CMK (cell line): ENCODE measurements at regions not wholly inside any gene's neighbourhood (a gene's known extent, or its start where the extent isn't known, plus 50 kb on each side); places are given as distances from the start of the nearest gene placed in this dataset.

Experiments
- DNase-seq: peaks from one replicate; pipeline ENCODE4 v3.0.0-alpha.2; 2010; ENCODE audit warnings: low read depth

DNA sequence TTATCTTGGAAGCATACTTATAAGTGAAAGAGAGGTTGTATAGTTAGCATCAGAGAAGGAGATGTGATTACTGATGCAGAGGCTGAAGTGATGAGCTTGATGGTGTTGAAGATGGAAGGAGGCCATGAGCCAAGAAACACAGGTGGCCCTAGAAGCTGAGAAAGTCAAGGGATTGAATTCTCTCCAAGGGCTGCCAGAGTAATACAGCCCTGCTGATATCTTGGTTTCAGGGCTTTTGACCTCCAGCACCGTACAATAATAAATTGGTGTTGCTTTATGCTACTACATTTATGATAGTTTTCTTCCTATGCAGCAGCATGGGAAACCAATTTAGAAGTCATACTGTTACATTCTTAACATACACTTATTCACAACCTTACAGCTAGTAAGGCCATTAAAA, 1133.3 kb downstream of the AACS start:
- no peak for DNase-seq

DNA sequence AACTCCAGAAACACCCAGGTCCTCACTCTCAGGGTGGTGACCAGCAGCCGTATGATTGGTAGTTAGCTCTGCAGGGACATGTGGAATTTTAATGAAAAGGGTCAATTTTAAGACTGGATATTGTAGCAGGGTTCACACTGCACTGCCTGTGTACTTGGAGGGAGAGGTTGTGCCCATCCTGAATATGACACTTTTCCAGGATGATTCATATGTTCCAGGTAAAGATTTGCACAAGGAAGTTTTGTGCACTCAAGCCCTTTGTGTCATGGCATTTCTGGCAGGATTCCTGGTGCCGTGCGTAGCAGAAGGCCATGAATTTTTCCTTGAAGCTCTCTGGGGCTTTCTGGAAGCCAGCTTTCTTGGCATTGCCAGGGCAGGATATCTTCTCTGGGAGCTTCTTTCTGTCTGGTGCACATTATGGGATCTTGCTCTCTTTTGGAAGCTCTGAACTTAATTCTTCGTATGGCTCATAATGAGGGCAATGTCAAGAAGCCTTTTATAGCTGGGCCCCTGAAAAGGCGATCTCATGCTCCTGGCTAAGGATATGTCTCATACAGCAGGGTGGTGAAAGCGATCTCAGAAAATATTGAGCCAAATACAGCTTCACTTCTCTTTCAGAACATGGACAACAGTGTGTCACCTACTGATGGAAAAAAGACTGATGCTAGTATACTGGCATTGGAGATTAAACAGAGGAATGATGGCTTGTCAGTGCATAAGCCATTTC, 1133.9 kb downstream of the AACS start:
- no peak for DNase-seq

DNA sequence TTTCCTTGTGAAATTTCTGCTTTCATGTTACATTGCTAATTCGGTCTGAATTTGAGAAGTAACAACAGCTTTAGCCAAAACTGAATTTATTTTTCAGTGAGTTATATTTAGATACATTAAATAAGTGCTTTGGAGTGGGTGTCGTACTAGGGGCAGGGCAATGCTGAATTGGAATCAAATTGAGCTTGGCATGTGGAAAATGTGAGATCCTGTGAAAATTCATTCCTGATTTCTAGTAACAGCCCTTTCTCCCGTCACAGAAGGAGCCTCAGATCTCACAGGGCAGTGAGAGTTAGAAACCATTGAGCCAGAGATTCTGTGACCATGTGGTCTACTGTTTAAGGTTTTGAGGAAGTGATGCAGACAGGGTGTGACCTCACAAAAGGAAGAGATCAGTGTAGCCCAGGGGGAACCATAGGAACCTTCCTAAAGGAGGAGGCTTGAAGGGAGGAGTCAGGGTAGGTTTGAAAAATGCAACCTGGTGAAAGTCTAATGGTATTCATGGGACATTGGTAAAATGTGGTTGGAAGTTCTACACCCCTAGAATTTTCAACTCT, 1136.8 kb downstream of the AACS start:
- DNase-seq: no peak

DNA sequence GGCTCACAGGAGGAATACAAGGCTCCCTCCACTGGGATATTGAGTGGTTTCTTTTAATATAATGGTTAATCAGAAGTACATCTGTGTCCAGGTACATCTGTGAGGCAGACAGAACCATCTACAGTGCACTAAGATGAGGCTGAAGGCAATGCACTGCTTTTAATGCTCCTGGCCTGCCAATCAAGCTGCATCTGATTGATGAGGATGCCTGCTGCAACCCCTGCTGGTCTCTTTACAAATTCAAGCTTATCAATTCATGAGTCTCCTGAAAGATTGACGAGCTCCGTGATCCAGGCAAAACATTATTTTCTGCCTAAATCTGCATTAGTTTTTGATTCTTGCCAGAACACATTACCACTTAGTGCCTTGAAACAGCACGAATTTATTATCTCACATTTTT, 1139.1 kb downstream of the AACS start:
- DNase-seq: no peak

DNA sequence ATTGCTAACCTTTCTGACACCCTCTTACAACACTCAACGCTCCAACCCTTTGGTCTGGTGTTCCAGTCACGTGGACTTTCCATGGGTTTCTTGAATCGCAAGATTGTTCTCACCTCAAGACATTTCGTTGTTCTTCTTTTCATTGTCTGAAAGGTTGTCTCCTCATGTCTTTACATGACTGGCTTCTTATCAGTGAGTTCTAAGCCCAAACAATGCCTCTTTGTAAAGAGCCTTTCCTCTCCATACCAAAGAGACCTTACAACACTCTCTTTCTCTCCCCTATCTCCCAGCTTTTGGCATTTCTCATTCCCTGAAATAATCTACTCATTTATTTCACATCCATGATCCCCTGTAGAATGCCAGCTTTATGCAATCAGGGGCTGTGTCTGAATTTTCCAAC, 1144.8 kb downstream of the AACS start:
- no peak for DNase-seq

DNA sequence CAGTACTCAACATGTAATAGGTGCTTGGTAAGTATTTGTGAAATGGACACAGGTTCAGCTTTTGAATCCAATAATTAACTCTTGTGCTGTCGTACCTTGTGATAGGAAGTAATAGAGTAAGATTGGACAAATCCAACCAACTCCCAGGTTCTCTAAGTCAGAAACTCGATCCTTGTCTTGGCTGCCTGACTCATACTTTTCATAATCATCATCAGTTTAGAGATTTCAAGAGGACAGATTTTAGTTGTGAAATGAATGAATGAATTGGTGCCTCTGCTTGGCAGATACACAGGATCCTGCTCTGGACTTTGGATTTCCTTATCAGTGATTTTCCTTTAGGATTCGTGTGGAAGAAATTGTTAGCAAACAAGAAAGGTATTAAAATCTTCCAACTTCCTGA, 1145.2 kb downstream of the AACS start:
- no peak for DNase-seq

DNA sequence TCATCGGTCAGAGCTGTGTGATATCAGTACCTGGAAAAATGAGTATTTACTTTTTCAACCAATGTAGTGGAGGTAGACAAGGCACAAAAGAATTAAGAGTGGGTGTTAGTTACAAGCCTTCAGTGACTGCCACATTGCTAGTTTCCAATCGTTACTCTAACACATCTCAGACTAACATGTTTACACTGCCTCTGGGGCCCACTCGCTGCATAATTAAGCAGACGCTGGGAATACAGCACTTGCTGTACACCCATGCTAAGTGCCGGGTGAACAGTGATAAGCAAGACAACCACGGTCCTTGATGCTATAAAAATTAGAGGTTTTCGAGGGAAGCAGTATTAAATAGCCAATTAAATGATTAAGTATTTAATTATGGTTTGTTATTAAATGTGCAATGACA, 1147.6 kb downstream of the AACS start:
- DNase-seq: no peak

DNA sequence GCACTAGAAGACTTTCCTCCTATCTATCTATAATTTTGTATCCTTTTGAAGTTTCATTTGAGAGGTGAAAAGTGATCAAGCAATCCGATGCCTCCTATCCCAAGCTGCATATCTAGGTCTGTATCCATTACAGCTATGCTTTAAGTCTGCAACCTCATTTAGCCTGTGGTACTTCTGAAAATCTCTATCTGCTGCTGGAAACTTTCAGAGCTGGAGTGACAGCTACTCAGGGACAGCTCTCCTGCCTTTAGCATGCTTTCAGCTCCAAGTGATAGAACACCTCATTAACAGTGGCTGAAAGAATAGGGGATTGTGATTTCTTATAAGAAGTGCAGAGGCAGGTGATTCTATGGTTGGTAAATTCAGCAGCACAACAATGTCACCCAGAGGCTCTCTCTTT, 1153.5 kb downstream of the AACS start:
- DNase-seq: no peak

DNA sequence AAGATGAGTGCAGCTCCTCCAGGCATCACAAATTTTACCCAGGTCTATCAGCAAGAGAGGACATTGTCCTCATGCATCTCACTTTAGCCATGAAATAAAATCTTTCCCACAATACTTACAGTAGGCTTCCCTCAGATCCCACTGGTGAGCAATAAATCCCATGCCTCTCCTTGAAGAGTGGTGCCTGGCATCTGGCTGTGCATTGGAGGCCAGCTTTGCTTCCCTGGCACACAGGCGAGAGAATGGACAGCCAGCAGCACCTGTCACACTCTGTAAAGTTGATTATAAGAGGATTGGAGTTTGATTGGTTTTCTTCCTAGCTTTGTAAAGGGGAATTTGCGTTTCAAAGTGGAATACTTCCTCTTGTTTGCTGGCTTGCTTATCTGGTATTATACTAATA, 1153.9 kb downstream of the AACS start:
- no peak for DNase-seq

DNA sequence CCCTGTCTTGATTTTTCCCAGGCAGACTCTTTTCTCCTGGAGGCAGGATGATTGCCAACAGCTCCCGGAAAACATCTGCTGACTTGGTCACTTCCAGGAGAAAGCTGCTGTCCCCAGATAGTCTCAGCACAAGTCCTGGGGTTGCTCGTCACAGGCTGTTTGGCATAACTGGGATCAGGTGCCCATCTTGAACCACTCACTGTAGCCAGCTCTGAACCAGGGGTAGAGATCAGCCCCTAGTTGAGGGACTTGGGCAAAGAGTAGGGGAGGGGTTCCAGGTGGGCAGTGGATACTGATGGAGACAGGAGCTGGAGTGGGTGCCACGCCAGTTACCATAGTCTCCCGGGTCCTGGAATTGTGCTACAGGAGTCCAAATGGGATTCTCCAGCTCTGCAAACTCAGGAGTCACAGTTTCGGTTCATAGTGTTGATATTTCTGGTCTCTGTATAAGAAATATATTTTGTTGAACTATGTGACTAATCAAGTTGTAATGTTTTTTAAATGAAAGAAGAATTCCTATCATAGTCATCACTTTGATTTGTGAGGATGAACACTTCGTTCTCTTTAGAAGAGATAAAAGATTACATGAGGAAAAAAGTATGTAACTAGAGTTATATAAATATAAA, 1154.5 kb downstream of the AACS start:
- no peak for DNase-seq

DNA sequence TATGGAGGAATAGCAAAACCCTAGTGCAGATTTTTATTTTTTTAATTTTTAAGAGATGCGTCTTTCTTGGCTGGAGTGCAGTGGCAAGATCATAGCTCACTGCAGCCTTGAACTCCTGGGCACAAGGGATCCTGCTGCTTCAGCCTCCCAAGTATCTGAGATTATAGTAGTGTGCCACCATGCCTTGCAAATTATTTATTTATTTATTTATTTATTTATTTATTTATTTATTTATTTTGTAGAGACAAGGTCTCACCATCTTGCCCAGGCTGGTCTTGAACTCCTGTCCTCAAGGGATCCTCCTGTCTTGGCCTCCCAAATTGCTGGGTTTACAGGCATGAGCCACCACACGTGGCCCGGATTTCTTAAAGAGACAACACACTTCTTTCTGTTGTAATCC, 1158.8 kb downstream of the AACS start:
- DNase-seq: no peak

DNA sequence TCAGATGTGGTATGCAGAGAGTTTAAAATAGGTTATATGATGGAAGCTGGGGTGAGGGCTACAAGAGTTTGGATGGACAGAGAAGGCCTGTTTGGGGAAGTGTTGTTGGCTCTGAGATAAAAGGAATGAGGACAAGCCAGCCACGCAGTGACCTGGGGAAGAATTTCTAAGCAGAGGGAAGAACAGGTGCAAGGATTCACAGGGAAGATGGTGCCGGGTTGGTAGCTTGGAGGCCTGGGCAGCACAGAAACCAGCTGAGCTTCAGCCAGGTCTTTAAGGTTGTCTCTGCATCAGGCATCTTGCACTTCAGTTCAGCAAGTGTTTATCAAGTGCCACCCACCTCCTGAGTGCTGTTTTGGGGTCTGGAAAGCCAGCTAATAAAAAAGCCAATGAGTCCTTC, 1163.7 kb downstream of the AACS start:
- DNase-seq: no peak

DNA sequence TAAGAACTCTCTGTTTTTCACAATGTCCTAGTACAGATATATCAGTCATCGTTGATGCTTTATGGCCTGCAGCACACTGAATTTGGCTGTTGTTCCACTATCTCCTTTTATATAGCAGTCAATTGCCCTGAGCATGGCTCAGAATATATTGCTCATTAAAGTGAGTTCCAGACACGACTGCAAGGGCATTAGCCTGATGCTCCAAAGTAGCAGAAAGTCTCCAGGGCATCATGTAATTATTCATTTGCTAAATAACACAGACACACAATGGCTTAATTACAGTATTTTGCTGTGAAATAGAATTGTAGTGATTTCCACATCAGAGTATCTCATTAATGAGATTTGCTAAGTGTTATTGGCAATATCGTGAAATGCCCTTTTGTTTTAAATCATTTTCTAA, 1167.5 kb downstream of the AACS start:
- DNase-seq: no peak

DNA sequence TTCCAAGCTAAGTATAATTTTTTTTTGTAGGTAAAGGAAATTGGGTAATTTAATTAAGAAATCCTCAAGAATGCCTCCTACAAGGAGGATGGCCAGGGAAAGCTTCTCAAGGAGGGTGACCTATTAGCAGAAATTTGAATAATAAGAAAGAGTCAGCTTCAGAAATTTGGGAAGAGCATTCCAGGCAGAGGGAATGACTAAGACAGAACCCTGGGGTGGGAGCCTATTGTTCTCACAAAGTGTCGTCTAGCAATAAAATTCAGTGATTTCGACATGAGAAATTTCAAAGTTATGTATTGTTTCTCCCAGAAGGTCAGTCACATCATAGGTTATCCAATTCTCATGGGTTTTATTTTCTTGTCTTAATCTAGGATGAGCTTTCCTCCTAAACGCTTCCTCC, 1168.4 kb downstream of the AACS start:
- DNase-seq: no peak

DNA sequence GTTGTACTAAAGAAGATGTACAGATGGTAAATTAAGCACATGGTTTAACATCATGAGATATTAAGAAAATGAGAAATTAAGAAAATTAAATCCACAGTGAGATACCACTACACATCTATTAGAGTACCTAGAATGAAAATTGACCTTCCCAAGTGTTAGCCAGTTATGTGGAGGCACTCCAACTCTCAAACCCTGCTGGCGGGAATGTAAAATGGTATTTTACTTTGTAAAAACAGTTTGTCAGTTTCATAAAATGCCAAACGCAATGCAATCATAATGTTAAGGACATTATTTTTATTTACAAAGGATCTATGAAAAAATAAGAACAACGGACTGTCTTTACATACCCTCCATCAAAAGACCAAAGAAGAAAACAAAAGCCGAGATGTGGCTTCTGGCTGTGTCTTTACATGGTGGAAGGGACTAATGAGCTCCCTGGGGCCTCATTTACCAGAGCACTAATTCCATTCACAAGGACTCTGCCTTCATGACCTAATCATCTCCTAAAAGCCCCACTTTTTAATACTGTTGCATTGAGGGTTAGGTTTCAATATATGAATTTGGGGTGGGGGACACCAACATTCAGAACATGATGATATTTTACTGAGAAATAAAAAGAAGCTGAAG, 1178.7 kb downstream of the AACS start:
- no peak for DNase-seq

DNA sequence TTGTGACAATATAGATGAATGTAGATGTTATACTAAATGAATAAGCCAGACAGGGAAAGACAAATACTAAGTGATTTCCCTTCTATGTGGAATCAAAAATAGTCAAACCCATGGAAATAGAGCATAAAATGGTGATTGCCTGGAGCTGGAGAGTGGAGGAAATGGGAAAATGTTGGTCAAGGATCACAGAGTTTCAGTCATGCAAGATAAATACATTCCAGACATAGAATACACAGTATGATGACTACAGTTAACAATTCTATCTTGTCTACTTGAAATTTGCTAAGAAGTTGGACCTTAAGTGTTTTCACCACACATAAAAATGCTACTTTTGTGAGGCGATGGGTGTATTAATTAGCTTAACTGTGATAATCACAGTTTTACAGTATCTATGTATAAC, 1182.7 kb downstream of the AACS start:
- no peak for DNase-seq

DNA sequence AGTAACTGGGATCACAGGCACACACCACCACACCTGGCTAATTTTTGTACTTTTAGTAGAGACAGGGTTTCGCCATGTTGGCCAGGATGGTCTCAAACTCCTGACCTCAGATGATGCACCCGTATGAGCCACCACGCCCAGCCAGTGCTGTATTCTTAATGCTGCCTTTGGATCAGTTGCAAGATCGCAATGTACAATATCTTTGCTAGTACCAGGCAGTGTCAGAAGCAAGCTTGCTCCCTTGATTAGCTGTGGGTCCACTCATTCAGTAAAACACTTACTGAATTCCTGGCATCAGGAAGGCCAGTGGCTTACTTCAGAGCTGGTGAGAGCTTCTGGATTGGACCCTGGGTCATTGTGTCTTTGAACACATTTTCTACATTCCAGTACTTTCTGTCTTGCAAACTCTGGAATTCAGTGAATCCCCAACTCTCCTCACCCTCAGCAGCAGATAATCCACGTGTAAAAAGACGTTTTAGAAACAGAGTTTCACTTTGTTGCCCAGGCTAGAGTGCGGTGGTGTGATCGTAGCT, 1183.7 kb downstream of the AACS start:
- no peak for DNase-seq

DNA sequence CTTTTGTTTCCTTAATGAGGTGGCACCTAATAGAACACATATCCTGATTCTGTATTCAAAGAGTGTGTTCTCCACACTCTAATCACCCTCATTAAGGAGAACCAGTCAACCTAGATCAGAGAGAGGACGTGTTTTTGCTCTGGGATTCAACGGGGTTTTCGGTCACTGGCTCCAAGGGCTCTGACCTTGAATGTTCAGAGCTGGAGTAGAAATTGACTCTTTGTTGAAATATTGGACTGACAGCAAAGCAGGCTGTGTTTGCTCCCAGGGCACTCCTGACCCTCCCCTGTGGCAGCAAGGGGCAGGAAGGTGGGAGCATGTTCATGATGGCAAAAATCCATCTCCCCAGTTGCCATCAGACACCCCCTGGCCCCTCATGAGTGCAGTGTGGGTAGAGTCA, 1193.0 kb downstream of the AACS start:
- DNase-seq: no peak

DNA sequence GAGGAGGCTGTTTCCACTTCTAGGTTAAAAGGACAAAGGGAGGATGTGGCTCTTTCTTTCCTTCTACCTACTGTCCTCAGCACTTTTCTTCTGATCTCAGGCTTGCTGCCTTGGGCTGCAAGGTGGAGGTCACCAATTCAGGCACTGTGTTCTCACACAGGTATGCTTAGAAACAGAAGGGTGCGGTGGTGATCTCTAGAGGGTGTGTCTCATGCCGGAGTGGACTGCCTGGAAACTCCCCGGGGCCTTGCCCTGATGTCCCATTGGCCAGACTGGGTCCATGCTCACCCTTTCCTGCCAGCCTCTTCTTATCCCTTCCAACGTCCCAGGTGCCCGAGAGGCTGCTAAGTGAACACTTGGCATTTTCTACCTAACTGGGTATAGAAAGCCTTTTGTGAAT, 1197.6 kb downstream of the AACS start:
- DNase-seq: no peak

DNA sequence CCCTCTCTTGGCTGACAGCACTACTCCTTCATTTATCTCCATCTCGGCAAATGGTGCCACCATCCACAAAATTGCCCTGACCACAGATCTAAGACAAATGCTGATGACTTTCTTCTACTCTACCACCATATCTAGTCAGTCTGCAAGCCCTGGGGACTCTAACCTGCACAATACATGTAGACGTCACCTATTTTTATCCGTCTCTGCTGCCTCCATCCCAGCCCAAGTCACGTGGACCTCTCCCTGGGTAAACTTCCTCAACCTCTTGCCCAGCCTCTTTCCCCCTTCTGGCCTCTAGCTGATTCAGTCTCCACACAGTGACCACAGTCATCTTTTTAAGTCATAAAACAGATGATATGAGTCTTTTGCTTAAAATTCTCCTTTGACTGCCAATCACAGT, 1203.0 kb downstream of the AACS start:
- no peak for DNase-seq

DNA sequence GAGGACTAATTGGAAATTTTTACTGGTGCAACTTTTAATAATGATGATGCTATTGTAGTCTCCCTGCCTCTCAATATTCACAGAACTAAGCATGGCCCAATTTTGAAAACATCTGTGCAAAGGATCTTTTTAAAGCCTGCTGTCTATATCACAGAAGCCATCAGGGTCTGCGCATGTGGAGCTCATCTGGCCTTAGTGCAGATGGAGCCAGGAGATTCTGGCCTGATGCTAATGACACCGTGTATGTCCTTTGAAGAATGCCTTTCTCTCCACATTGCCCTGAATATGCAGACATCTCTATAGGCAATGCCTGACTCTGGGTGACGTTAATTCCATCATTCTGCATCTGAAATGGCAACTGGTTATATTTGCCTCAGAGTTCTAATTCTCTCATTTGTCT, 1205.9 kb downstream of the AACS start:
- no peak for DNase-seq

DNA sequence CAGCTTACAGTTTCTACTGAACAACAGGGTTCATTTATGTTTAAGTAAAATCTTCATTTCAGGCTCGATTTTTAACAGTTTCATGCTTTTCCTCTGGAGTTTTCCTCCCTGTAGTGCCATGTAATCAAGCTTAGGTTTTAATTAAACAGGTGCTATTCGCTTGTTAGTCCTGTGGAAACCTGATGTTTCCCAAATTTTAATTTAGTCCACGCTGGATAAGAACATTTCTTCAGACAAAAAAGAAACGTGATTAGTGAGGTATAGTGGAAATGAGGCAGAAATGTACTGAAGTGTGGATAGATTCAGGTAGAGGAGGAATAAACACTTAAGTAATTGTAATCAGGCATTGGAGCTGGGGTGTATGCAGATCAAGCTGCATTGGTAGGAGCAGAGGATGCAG, 1217.5 kb downstream of the AACS start:
- DNase-seq: no peak

DNA sequence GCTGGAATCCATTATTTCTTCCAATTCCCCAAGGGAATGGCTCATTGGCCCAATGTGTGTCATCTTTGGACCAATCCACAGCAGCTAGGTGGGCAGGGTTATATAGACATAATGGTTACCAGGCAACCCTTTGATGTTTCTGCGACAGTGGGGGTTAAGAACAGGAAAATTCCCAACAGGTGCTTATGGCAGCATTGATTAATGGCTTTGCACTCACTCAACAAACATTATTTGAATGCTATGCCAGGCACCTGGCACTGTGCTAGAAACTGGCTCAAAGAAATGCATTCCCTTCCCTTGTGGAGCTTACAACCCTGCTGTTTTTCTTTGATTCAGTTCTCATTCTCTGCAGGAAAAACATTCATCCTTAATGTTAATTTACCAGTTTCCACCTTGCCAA, 1221.0 kb downstream of the AACS start:
- no peak for DNase-seq
